Suprapubic skin (tissue), 4 donors: ENCODE measurements at regions not wholly inside any gene's neighbourhood (a gene's known extent, or its start where the extent isn't known, plus 50 kb on each side); places are given as distances from the start of the nearest gene placed in this dataset.

ENCODE experiments used
- DNase-seq, 2 donors: peaks; one replicate each; pipeline ENCODE4 v3.0.0-alpha.2; 2019; ENCODE audit warnings: low spot score in 2 of 2
- H3K27ac ChIP-seq: fragments of 200-600 bp; sonication (generic); one replicate; pipeline ENCODE4 v1.5.1; 2019
- H3K27me3 ChIP-seq: fragments of 200-600 bp; sonication (generic); one replicate; pipeline ENCODE4 v1.5.1; 2019
- H3K36me3 ChIP-seq: fragments of 200-600 bp; sonication (generic); one replicate; pipeline ENCODE4 v1.5.1; 2019
- H3K4me1 ChIP-seq: fragments of 200-600 bp; sonication (generic); one replicate; pipeline ENCODE4 v1.5.1; 2019
- H3K4me3 ChIP-seq: fragments of 200-600 bp; sonication (generic); one replicate; pipeline ENCODE4 v1.5.1; 2019; ENCODE audit warnings: mild to moderate bottlenecking
- H3K9me3 ChIP-seq: fragments of 200-600 bp; sonication (generic); one replicate; pipeline ENCODE4 v1.5.1; 2019
- EP300 ChIP-seq: sonication (generic); formaldehyde crosslinking; IDR thresholded peaks from one replicate; pipeline ENCODE4 v1.6.1; 2017; ENCODE audit warnings: antibody characterized with exemption
- POLR2A ChIP-seq, 2 donors: fragments of 450-650 bp; IDR thresholded peaks; one replicate each; pipeline ENCODE4 v1.6.1; 2017; ENCODE audit warnings: antibody characterized with exemption in 2 of 2, mild to moderate bottlenecking in 2 of 2, moderate library complexity in 2 of 2
- POLR2AphosphoS5 ChIP-seq, 3 donors: sonication (generic); formaldehyde crosslinking; IDR thresholded peaks; one replicate each; pipeline ENCODE4 v1.6.1; 2017; ENCODE audit warnings: antibody characterized with exemption in 3 of 3
- WGBS: methylation state at CpG from one replicate; pipeline ENCODE4 v1.1.5; 2018; 5-methylcytosine and 5-hydroxymethylcytosine counted together
- TF ChIP-seq, protein P1 (sequence below), 2 donors: fragments of 200-600 bp in 1 of 2; fragments of 450-650 bp in 1 of 2; sonication (generic) in 1 of 2; IDR thresholded peaks; one replicate each; pipeline ENCODE4 v1.5.1; 2016 to 2019; ENCODE audit warnings: antibody characterized with exemption in 2 of 2, mild to moderate bottlenecking in 1 of 2, moderate library complexity in 1 of 2

DNA sequence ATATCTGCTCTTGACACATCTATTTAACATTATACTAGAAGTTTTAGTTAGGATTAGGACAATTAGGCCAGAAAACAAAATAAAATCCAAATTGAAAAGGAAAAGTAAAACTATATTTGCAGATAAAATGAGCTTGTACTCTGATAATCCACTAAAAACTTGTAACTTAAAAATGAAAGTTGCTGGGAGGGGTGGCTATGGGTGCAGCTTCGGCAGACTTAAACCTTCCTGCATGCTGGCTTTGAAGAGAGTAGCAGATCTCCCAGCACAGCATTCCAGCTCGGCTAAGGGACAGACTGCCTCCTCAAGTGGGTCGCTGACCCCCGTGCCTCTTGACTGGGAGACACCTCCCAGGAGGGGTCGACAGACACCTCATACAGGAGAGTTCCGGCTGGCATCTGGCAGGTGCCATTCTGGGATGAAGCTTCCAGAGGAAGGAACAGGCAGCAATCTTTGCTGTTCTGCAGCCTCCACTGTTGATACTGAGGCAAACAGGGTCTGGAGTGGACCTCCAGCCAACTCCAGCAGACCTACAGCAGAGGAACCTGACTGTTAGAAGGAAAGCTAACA lies 2379.9 kb downstream of the ARAP2 start:
- no peak overlapping the region for H3K27ac ChIP-seq
- no peak for DNase-seq
- H3K27me3 ChIP-seq, result no peaks in the 10 kb centered on the region
- H3K4me3 ChIP-seq, result no peak overlapping the region
- H3K36me3 ChIP-seq, result no peaks in the 10 kb centered on the region
- TF ChIP-seq, protein P1, sequence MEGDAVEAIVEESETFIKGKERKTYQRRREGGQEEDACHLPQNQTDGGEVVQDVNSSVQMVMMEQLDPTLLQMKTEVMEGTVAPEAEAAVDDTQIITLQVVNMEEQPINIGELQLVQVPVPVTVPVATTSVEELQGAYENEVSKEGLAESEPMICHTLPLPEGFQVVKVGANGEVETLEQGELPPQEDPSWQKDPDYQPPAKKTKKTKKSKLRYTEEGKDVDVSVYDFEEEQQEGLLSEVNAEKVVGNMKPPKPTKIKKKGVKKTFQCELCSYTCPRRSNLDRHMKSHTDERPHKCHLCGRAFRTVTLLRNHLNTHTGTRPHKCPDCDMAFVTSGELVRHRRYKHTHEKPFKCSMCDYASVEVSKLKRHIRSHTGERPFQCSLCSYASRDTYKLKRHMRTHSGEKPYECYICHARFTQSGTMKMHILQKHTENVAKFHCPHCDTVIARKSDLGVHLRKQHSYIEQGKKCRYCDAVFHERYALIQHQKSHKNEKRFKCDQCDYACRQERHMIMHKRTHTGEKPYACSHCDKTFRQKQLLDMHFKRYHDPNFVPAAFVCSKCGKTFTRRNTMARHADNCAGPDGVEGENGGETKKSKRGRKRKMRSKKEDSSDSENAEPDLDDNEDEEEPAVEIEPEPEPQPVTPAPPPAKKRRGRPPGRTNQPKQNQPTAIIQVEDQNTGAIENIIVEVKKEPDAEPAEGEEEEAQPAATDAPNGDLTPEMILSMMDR (IDR thresholded peaks at IDR 0.05), result no peak
- TF ChIP-seq EP300, result no peak
- TF ChIP-seq POLR2AphosphoS5 (IDR thresholded peaks at IDR 0.05), result no peak
- no peak for TF ChIP-seq POLR2A (IDR thresholded peaks at IDR 0.05)
- 86% methylated on average over 6 of the region's 6 CpGs for WGBS
- no peaks in the 10 kb centered on the region for H3K4me1 ChIP-seq
- H3K9me3 ChIP-seq, result no peaks in the 10 kb centered on the region

DNA sequence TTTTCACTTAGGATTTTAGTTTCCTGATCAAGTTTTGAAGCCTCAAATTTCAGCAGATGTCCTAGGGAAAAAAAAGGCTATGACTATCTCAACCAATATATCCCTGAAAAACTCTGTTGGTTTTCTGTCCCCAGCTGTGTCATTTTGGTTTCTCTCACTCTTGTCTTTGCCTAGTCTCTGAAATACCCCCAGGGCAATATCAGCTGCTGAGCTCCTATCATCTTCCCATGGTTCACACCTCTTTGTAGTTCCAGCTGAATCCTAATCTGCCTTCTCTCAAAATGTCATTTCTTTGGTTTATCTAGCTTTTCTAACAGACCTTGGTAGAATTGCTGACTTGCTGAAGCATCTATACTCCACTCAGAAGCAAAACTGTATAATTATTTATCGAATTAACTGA lies 2370.5 kb downstream of the ARAP2 start:
- no peak for DNase-seq
- H3K36me3 ChIP-seq, result no peaks in the 10 kb centered on the region
- H3K27me3 ChIP-seq, result no peaks in the 10 kb centered on the region
- TF ChIP-seq, protein P1 (IDR thresholded peaks at IDR 0.05), result no peak
- TF ChIP-seq POLR2AphosphoS5 (IDR thresholded peaks at IDR 0.05), result no peak
- TF ChIP-seq EP300, result no peak
- TF ChIP-seq POLR2A (IDR thresholded peaks at IDR 0.05), result no peak
- WGBS, result 72% methylated on average over 1 of the region's 1 CpG
- no peak overlapping the region for H3K4me3 ChIP-seq
- H3K27ac ChIP-seq, result no peak overlapping the region
- no peaks in the 10 kb centered on the region for H3K4me1 ChIP-seq
- H3K9me3 ChIP-seq, result peaks cover 3% of the 10 kb centered on the region

DNA sequence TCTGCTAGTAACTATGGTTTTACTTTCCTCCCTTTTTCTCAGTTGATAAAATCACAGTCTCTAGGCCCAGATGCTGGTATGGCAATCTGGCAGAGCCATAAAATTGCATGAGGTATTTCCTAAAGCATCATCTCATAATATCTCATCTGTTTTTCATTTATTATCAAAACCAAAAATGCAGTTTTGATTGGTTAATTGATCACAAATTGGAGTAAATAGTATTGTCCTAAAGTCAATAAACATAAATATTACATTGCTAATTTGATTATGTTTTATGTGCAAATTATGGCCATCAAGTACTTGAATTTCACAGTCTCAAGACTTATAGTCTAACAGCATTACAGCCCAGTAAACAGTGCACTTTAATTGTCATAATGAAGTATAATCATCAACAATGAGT lies 2365.6 kb downstream of the ARAP2 start:
- no peaks in the 10 kb centered on the region for H3K4me1 ChIP-seq
- no peaks in the 10 kb centered on the region for H3K27me3 ChIP-seq
- H3K27ac ChIP-seq, result no peak overlapping the region
- H3K36me3 ChIP-seq, result no peaks in the 10 kb centered on the region
- TF ChIP-seq EP300, result no peak
- no peak for TF ChIP-seq POLR2A (IDR thresholded peaks at IDR 0.05)
- TF ChIP-seq, protein P1 (IDR thresholded peaks at IDR 0.05), result no peak
- TF ChIP-seq POLR2AphosphoS5 (IDR thresholded peaks at IDR 0.05), result no peak
- no peak overlapping the region for H3K4me3 ChIP-seq
- peaks cover 6% of the 10 kb centered on the region for H3K9me3 ChIP-seq
- no peak for DNase-seq

DNA sequence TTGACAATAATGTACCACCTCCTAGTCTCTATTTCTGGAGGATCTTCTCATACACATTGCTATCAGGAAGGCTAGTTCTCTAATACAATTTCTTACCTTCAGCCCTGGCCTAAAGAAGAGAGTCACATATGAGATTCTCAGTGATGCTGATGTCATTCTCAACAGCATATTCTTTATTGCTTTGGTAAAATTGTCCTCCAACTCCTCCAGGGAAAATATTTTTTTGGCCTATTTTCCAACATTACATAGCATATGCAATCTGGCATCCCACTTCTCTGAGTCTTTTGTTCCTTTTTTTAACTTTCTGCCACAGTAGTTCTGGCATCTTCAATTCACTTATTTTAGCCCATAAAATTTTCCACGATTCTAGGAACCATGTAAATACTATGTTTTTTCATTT lies 2363.1 kb downstream of the ARAP2 start:
- Histone ChIP-seq H3K36me3 (no peaks in the 10 kb centered on the region), H3K4me1 (no peaks in the 10 kb centered on the region), H3K27ac (no peak overlapping the region), H3K9me3 (peaks cover 3% of the 10 kb centered on the region), H3K4me3 (no peak overlapping the region), H3K27me3 (no peaks in the 10 kb centered on the region)
- TF ChIP-seq POLR2AphosphoS5 (IDR thresholded peaks at IDR 0.05), result no peak
- TF ChIP-seq, protein P1 (IDR thresholded peaks at IDR 0.05), result no peak
- no peak for TF ChIP-seq EP300
- no peak for TF ChIP-seq POLR2A (IDR thresholded peaks at IDR 0.05)
- WGBS, result 42% methylated on average over 1 of the region's 1 CpG
- DNase-seq, result no peak

DNA sequence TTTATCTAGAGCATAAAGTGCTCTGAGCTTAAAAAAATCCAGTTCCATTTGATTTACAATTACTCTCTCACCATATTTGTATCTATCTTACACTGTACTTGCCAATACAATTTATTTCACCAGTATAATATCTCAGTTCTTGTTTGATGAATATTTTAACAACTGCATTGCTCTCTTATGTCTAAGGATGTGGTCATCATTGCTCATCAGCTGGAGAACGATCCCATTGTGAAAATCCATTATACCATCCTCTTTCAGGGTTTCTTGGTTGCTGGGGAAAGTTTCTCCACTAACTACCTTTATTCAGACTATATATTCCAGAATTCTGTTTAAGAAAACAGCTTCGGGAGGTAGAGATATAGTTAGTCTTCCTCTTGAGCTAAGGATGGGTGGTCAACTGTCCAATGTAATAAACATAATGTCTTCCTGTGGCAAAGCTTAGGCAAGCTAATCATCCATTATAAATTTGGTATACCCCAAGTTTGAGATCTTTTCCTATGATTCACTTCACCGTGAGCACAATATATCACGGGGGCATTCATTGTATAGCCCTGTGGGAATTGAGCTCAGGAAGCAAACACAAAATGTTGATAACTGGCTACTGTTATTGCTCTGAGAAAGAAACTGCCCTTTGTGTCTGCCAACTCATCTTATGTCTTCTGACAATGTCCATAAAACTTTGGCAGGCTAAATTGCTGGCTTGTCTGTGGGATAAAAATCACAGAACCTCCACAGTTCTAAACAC lies 2361.9 kb downstream of the ARAP2 start:
- TF ChIP-seq POLR2A (IDR thresholded peaks at IDR 0.05) (no peak), EP300 (no peak), POLR2AphosphoS5 (IDR thresholded peaks at IDR 0.05) (no peak)
- TF ChIP-seq, protein P1 (IDR thresholded peaks at IDR 0.05), result no peak
- Histone ChIP-seq H3K9me3 (peaks cover 3% of the 10 kb centered on the region), H3K36me3 (no peaks in the 10 kb centered on the region), H3K4me1 (no peaks in the 10 kb centered on the region), H3K27me3 (no peaks in the 10 kb centered on the region), H3K27ac (no peak overlapping the region), H3K4me3 (no peak overlapping the region)
- 77% methylated on average over 4 of the region's 4 CpGs for WGBS
- DNase-seq, result no peak
